GM10266 (cell line): ENCODE measurements at regions not wholly inside any gene's neighbourhood (a gene's known extent, or its start where the extent isn't known, plus 50 kb on each side); places are given as distances from the start of the nearest gene placed in this dataset.
"Not testable (repeated sequence)": the region's sequence is repeated elsewhere in the genome, so short reads cannot be mapped to it uniquely, and the experiment has no call there.

Experiments
- DNase-seq: peaks from one replicate; pipeline ENCODE4 v3.0.0; 2012; ENCODE audit errors: extremely low spot score
- TF ChIP-seq, protein P1 (sequence below): IDR thresholded peaks from 2 replicates; pipeline ENCODE4 v1.5.1; 2012; ENCODE audit warnings: mild to moderate bottlenecking, low read depth; ENCODE audit not compliant: control insufficient read depth, insufficient read depth; ENCODE audit errors: missing control alignments

DNA sequence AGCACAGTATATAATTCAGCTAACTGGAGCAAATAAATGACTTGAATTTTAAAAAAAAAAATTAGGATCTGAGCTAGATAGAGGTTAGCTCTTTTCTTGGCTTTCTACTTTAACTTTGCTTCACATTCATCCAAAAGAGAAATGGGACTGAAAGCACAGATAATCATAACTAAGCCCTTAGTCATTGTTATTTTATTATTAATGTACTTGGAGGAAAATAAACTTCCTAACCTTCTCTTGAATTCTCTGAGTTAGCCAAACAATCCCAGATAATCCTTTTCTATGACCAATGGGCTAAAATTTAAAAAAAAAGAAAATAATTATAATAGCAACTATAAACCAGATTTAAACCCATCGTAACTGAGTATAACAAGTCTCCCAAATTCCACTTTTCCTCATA, 57.6 kb upstream of the RASA1 start:
- no peak for DNase-seq
- TF ChIP-seq, protein P1, sequence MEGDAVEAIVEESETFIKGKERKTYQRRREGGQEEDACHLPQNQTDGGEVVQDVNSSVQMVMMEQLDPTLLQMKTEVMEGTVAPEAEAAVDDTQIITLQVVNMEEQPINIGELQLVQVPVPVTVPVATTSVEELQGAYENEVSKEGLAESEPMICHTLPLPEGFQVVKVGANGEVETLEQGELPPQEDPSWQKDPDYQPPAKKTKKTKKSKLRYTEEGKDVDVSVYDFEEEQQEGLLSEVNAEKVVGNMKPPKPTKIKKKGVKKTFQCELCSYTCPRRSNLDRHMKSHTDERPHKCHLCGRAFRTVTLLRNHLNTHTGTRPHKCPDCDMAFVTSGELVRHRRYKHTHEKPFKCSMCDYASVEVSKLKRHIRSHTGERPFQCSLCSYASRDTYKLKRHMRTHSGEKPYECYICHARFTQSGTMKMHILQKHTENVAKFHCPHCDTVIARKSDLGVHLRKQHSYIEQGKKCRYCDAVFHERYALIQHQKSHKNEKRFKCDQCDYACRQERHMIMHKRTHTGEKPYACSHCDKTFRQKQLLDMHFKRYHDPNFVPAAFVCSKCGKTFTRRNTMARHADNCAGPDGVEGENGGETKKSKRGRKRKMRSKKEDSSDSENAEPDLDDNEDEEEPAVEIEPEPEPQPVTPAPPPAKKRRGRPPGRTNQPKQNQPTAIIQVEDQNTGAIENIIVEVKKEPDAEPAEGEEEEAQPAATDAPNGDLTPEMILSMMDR: no peak

DNA sequence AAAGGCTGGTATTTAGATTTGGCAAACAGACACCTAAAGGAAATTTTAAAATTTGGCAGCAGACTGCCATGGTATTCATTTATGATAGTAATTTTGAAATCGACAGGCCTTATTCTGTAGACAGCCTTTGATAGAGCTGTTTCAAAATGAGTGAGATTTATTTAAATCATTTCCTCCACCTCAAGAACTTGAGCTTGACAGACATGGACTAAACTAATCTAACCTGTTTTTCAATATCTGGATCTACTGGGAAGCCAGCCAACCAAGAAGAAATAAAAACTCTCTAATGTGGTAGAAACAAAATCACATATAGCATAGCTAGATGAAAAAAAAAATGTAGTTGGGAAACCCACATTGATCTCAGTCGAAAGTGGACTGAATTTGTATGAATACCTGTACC, 56.9 kb upstream of the RASA1 start:
- no peak for DNase-seq
- TF ChIP-seq, protein P1: no peak

DNA sequence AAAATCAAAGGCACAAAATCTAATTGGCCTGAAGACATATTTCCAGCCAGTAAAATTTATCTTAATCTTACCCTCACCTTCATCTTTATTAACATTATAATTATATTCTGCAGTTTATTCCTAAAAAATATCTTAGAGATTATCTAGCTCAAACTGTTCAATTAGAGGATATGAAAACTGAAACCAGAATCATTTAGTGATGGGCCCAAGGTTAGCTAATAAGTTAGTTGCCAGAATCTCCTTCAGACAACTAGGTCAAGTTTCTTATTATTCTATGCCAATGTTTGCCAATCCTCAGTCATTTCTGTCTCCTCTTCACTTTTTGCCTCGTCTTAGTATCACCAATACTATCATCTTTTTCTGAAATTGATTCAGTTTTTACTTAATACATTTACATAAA, 56.0 kb upstream of the RASA1 start:
- TF ChIP-seq, protein P1: no peak
- DNase-seq: no peak

DNA sequence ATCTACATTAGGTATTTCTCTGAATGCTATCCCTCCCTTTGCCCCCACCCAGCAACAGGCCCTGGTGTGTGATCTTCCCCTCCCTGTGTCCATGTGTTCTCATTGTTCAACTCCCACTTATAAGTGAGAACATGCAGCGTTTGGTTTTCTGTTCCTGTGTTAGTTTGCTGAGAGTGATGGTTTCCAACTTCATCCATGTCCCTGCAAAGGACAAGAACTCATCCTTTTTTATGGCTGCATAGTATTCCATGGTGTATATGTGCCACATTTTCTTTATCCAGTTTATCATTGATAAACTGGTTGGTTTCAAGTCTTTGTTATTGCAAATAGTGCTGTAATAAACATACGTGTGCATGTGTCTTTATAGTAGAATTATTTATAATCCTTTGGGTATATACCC, 55.5 kb upstream of the RASA1 start:
- DNase-seq: not testable (repeated sequence)

DNA sequence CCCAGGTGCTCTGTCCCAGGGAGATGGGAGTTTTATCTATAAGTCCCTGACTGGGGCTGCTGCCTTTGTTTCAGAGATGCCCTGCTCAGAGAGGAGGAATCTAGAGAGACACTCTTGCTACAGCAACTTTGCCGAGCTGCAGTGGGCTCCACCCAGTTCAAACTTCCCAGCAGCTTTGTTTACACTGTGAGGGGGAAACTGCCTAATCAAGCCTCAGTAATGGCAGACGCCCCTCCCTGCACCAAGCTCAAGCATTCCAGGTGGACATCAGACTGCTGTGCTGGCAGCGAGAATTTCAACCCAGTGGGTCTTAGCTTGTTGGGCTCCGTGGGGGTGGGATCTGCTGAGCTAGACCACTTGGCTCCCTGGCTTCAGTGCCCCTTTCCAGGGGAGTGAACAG, 50.2 kb upstream of the RASA1 start:
- DNase-seq: not testable (repeated sequence)
